K562 (cell line): ENCODE measurements at regions not wholly inside any gene's neighbourhood (a gene's known extent, or its start where the extent isn't known, plus 50 kb on each side); places are given as distances from the start of the nearest gene placed in this dataset.

Experiments used
- CHD2 ChIP-seq: IDR thresholded peaks from 2 replicates; pipeline ENCODE4 v1.6.1; 2011; ENCODE audit warnings: low read depth, low read length
- ESRRB ChIP-seq: fragments of 250-450 bp; sonication (Bioruptor Pico); IDR thresholded peaks from 2 replicates; pipeline ENCODE4 v1.5.0; 2020; ENCODE audit warnings: mild to moderate bottlenecking, moderate library complexity, borderline replicate concordance
- HEY1 ChIP-seq: fragments of 250-450 bp; sonication (Bioruptor Pico); IDR thresholded peaks from 2 replicates; pipeline ENCODE4 v1.5.0; 2020; ENCODE audit warnings: mild to moderate bottlenecking, moderate library complexity, borderline replicate concordance
- NEUROD1 ChIP-seq: fragments of 150-350 bp; IDR thresholded peaks from 2 replicates; pipeline ENCODE4 v1.6.1; 2014; ENCODE audit warnings: borderline replicate concordance, low read length, low read depth; ENCODE audit not compliant: partially characterized antibody
- NR4A1 ChIP-seq, 2 experiments: fragments of 250-450 bp in 1 of 2; fragments of 450-650 bp in 1 of 2; sonication (Bioruptor Pico) in 1 of 2; IDR thresholded peaks; 2 replicates each; pipeline versions ENCODE4 v1.4.0 to v1.6.1; 2016 to 2020; ENCODE audit warnings: mild to moderate bottlenecking in 2 of 2, missing compliant biosample characterization in 1 of 2, missing genetic modification characterization in 1 of 2, moderate library complexity in 1 of 2
- POLR3A ChIP-seq: IDR thresholded peaks from 2 replicates; pipeline ENCODE4 v1.6.1; 2011; ENCODE audit warnings: borderline replicate concordance, mild to moderate bottlenecking, moderate library complexity; ENCODE audit not compliant: insufficient read length, insufficient read depth; ENCODE audit errors: extremely low read depth
- RBM15 ChIP-seq: fragments of 200-400 bp; formaldehyde crosslinking; IDR thresholded peaks from 2 replicates; pipeline ENCODE4 v1.6.1; 2018; ENCODE audit warnings: mild to moderate bottlenecking, low read length, moderate library complexity; ENCODE audit not compliant: insufficient read depth
- RBM39 ChIP-seq: fragments of 200-400 bp; formaldehyde crosslinking; optimal IDR thresholded peaks from 2 replicates; pipeline ENCODE3; 2018; ENCODE audit warnings: low read depth, low read length
- SRSF7 ChIP-seq: fragments of 200-400 bp; formaldehyde crosslinking; optimal IDR thresholded peaks from 2 replicates; pipeline ENCODE3; 2017; ENCODE audit warnings: mild to moderate bottlenecking, low read depth, low read length
- TSC22D4 ChIP-seq: fragments of 450-650 bp; IDR thresholded peaks from 2 replicates; pipeline ENCODE4 v1.6.1; 2016; ENCODE audit warnings: missing genetic modification characterization, missing biosample characterization, control low read depth
- ZFP30 ChIP-seq: fragments of 250-450 bp; sonication (Bioruptor Pico); IDR thresholded peaks from 2 replicates; pipeline ENCODE4 v1.8.0; 2022; ENCODE audit warnings: moderate library complexity, mild to moderate bottlenecking, inconsistent platforms, borderline replicate concordance
- ZNF282 ChIP-seq: sonication (generic); formaldehyde crosslinking; IDR thresholded peaks from 2 replicates; pipeline ENCODE4 v1.8.1; 2023; ENCODE audit warnings: missing genetic modification reagents
- ZNF75A ChIP-seq: fragments of 450-650 bp; formaldehyde crosslinking; IDR thresholded peaks from 2 replicates; pipeline ENCODE4 v1.4.0; 2020; ENCODE audit warnings: mild to moderate bottlenecking
- ZSCAN29 ChIP-seq: fragments of 450-650 bp; IDR thresholded peaks from 2 replicates; pipeline ENCODE4 v1.6.1; 2017
- TF ChIP-seq, protein P1 (sequence below): sonication (generic); formaldehyde crosslinking; IDR thresholded peaks from 2 replicates; pipeline ENCODE4 v1.8.0; 2022; ENCODE audit warnings: mild to moderate bottlenecking, low read depth, missing genetic modification reagents
- TF ChIP-seq, protein P2 (sequence below): fragments of 250-450 bp; sonication (Bioruptor Pico); IDR thresholded peaks from 2 replicates; pipeline ENCODE4 v1.8.0; 2021; ENCODE audit warnings: mild to moderate bottlenecking, moderate library complexity
- TF ChIP-seq, protein P3 (sequence below): fragments of 450-650 bp; formaldehyde crosslinking; IDR thresholded peaks from 2 replicates; pipeline ENCODE4 v1.4.0; 2020; ENCODE audit warnings: mild to moderate bottlenecking, moderate library complexity
- TF ChIP-seq, protein P4 (sequence below): fragments of 450-650 bp; conservative IDR thresholded peaks from 2 replicates; pipeline ENCODE4 v1.6.1; 2016; ENCODE audit warnings: missing genetic modification characterization, low read depth, mild to moderate bottlenecking, control low read depth, missing compliant biosample characterization
- TF ChIP-seq, protein P5 (sequence below): fragments of 250-450 bp; sonication (Bioruptor Pico); IDR thresholded peaks from 2 replicates; pipeline ENCODE4 v1.8.0; 2021; ENCODE audit warnings: borderline replicate concordance, mild to moderate bottlenecking, moderate library complexity; ENCODE audit not compliant: poor library complexity, severe bottlenecking

DNA sequence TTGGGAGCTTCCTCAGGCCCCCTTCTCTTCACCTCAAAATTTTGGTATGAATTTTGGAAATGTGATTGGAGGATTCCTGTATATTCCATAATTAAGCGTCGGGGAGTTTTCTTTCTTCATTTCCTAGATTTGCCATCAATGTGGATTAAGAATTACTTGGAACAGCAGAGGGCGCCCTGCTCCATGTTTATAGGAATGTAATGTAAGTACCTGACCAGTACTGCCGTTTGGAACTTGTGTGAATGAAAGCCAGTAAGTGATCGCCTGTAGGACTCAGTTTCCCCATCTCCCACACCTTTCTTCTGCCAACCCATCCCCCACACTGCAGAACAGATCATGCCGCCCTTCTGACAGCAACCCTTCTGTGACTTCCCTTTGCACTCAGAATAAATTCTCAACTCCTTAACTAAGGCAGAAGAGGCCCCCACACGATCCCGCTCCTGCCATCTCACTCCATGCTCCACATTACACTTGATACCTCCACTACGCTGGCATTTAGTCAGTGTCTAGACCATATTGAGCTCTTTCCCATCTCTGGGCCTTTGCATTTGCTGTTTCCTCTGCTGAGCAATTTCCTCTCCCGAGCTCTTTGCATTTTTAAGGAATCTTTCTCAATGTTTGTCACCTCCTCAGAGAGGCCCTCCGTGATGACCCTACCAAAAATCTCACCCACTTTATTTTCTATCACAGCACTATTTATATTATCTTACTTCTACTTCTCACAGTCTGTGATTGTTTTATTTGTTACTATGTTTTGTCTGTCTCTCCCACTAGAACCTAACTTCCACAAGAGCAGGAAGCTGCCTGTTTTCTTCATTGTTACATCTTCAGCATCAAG is 79.5 kb upstream of the HTR4 start (continued):
- TF ChIP-seq ESRRB (CRISPR knock-in tag) (no peak), HEY1 (CRISPR knock-in tag) (no peak), ZNF75A (CRISPR knock-in tag) (no peak), NEUROD1 (no peak), ZFP30 (no peak), SRSF7 (no peak), RBM15 (no peak), NR4A1 (CRISPR knock-in tag; IDR thresholded peaks at IDR 0.05) (no peak), NR4A1 (tag; IDR thresholded peaks at IDR 0.05) (no peak), RBM39 (no peak), TSC22D4 (tag) (no peak), ZNF282 (CRISPR knock-in tag) (no peak), CHD2 (no peak), ZSCAN29 (no peak), POLR3A (no peak)
- TF ChIP-seq, protein P1, sequence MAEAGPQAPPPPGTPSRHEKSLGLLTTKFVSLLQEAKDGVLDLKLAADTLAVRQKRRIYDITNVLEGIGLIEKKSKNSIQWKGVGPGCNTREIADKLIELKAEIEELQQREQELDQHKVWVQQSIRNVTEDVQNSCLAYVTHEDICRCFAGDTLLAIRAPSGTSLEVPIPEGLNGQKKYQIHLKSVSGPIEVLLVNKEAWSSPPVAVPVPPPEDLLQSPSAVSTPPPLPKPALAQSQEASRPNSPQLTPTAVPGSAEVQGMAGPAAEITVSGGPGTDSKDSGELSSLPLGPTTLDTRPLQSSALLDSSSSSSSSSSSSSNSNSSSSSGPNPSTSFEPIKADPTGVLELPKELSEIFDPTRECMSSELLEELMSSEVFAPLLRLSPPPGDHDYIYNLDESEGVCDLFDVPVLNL (CRISPR knock-in tag) = no peak
- TF ChIP-seq, protein P2, sequence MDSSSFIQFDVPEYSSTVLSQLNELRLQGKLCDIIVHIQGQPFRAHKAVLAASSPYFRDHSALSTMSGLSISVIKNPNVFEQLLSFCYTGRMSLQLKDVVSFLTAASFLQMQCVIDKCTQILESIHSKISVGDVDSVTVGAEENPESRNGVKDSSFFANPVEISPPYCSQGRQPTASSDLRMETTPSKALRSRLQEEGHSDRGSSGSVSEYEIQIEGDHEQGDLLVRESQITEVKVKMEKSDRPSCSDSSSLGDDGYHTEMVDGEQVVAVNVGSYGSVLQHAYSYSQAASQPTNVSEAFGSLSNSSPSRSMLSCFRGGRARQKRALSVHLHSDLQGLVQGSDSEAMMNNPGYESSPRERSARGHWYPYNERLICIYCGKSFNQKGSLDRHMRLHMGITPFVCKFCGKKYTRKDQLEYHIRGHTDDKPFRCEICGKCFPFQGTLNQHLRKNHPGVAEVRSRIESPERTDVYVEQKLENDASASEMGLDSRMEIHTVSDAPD = no peak
- TF ChIP-seq, protein P3, sequence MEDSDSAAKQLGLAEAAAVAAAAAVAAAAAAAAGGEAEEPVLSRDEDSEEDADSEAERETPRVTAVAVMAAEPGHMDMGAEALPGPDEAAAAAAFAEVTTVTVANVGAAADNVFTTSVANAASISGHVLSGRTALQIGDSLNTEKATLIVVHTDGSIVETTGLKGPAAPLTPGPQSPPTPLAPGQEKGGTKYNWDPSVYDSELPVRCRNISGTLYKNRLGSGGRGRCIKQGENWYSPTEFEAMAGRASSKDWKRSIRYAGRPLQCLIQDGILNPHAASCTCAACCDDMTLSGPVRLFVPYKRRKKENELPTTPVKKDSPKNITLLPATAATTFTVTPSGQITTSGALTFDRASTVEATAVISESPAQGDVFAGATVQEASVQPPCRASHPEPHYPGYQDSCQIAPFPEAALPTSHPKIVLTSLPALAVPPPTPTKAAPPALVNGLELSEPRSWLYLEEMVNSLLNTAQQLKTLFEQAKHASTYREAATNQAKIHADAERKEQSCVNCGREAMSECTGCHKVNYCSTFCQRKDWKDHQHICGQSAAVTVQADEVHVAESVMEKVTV = peak; percentile 73
- TF ChIP-seq, protein P4, sequence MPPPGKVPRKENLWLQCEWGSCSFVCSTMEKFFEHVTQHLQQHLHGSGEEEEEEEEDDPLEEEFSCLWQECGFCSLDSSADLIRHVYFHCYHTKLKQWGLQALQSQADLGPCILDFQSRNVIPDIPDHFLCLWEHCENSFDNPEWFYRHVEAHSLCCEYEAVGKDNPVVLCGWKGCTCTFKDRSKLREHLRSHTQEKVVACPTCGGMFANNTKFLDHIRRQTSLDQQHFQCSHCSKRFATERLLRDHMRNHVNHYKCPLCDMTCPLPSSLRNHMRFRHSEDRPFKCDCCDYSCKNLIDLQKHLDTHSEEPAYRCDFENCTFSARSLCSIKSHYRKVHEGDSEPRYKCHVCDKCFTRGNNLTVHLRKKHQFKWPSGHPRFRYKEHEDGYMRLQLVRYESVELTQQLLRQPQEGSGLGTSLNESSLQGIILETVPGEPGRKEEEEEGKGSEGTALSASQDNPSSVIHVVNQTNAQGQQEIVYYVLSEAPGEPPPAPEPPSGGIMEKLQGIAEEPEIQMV (tag) = no peak
- TF ChIP-seq, protein P5, sequence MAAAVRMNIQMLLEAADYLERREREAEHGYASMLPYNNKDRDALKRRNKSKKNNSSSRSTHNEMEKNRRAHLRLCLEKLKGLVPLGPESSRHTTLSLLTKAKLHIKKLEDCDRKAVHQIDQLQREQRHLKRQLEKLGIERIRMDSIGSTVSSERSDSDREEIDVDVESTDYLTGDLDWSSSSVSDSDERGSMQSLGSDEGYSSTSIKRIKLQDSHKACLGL (CRISPR knock-in tag) = no peak
